ENCODE measurements at regions not wholly inside any gene's neighbourhood (a gene's known extent, or its start where the extent isn't known, plus 50 kb on each side); places are given as distances from the start of the nearest gene placed in this dataset.

GRCh38 chr3:31389939-31390338, 142.8 kb upstream of the STT3B start:
- Mint-ChIP-seq H3K27ac (no peak overlapping the region), H3K27me3 (ENCODE audit: low read depth) (peaks cover 35% of the 10 kb centered on the region), H3K9me3 (peaks cover 6 to 8% of the 10 kb centered on the region in 2 experiments; a peak in 3 of 5 replicates), H3K4me1 (peaks cover 23 to 27% of the 10 kb centered on the region in 2 experiments), H3K4me3 (no peak overlapping the region), H3K36me3 (ENCODE audit: insufficient read depth in 1 of 3, low read depth in 3 of 3) (peaks cover 0 to 6% (median 0%) of the 10 kb centered on the region in 3 experiments; a peak in 3 of 7 replicates)
- peaks cover 2% of the 10 kb centered on the region; the same call in 1 of the 2 replicates for H3K27me3 ChIP-seq (ENCODE audit: insufficient read depth, low read length)
- H2AK5ac ChIP-seq (ENCODE audit: insufficient read length, low read length), result no peak overlapping the region
- H2AFZ ChIP-seq (ENCODE audit: low read length), result no peak overlapping the region
- no peak overlapping the region for H3K4ac ChIP-seq (ENCODE audit: low read depth, low read length)
- H4K5ac ChIP-seq (ENCODE audit: insufficient read length, low read depth, low read length), result no peak overlapping the region
- no peak overlapping the region for H4K8ac ChIP-seq (replicated peaks; ENCODE audit: insufficient read length, low read depth, low read length)
- no peaks in the 10 kb centered on the region for H3K79me1 ChIP-seq (ENCODE audit: insufficient read depth, low read depth, low read length, poor library complexity, severe bottlenecking)
- WGBS (ENCODE audit: extremely low coverage, insufficient read length, low lambda C conversion rate), result no CpG with 5 or more reads among the region's 1 CpG
- no peak overlapping the region for H3K14ac ChIP-seq (ENCODE audit: insufficient read depth, low read length)
- DNase-seq, result no peak
- H4K91ac ChIP-seq (ENCODE audit: insufficient read length, low read depth, low read length), result no peak overlapping the region
- no peak overlapping the region for H3K56ac ChIP-seq (ENCODE audit: insufficient read length, low read depth, low read length)
- no peak overlapping the region for H3T11ph ChIP-seq (ENCODE audit: low read length)
- H2BK120ac ChIP-seq (ENCODE audit: low read depth, low read length, poor library complexity, severe bottlenecking), result no peak overlapping the region
- no peak overlapping the region for H2BK5ac ChIP-seq (ENCODE audit: insufficient read length, low read length)
- H3K9me3 ChIP-seq (ENCODE audit: control insufficient read depth, low read depth, low read length), result no peaks in the 10 kb centered on the region
- H2BK15ac ChIP-seq (ENCODE audit: low read depth, low read length), result no peak overlapping the region
- no peak overlapping the region for H3K4me2 ChIP-seq (ENCODE audit: insufficient read depth, insufficient read length, low read length)
- no peak overlapping the region for H2BK12ac ChIP-seq (ENCODE audit: insufficient read length, low read depth, low read length)
- no peak for TF ChIP-seq CTCF (conservative IDR thresholded peaks at IDR 0.05)
- H3K23me2 ChIP-seq (ENCODE audit: insufficient read length, low read depth, low read length, poor library complexity, severe bottlenecking), result no peaks in the 10 kb centered on the region
- no peak overlapping the region for H3K23ac ChIP-seq (ENCODE audit: insufficient read length, low read depth, low read length)
- no peaks in the 10 kb centered on the region for H3K79me2 ChIP-seq (ENCODE audit: insufficient read depth, low read length)
- H3K9ac ChIP-seq (ENCODE audit: extremely low read depth, insufficient read length, low read length), result no peak overlapping the region
- no peak overlapping the region for H2BK20ac ChIP-seq (ENCODE audit: low read depth, low read length, poor library complexity, severe bottlenecking)
- no peak overlapping the region for H3K18ac ChIP-seq (ENCODE audit: insufficient read length, low read depth, low read length)
- H4K20me1 ChIP-seq (ENCODE audit: control insufficient read depth, insufficient read depth, insufficient read length), result no peaks in the 10 kb centered on the region
- peaks cover 8% of the 10 kb centered on the region; the same call in 1 of the 2 replicates for H3K4me1 ChIP-seq (ENCODE audit: insufficient read depth, low read length)
- H3K27ac ChIP-seq (ENCODE audit: insufficient read length, low read depth, low read length), result no peak overlapping the region
